ENCODE measurements at regions not wholly inside any gene's neighbourhood (a gene's known extent, or its start where the extent isn't known, plus 50 kb on each side); places are given as distances from the start of the nearest gene placed in this dataset.

DNA sequence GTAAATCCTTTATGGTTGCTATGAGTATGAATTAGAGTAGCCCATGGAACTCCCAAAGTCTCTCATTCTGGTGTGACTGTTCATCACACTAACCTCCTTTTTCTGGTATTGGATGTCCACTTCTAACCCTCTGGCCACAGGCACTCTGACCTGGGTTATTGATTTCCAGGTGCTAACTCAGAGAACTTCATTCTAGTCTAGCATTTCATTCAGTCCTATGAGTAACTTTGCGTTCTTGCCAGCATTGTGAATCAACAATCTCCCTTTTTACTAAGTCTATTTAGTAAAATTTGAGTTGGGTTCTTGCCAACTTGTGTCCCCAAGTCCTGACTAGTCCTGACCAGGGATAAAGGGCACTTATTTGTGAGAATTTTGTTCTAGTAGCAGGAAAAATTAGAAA, 103.5 kb downstream of the SNX18 start:
- no peak for TF ChIP-seq CTCF (optimal IDR thresholded peaks at IDR 0.05 in 1 of 3, IDR thresholded peaks at IDR 0.05 in 1 of 3, conservative IDR thresholded peaks at IDR 0.05 in 1 of 3; ENCODE audit: extremely low read depth in 1 of 3, insufficient read depth in 2 of 3, low read length in 3 of 3)
- no peak for TF ChIP-seq EZH2 (IDR thresholded peaks at IDR 0.05; ENCODE audit: low read length)

Measured in keratinocyte (primary cell).